Retinal pigment epithelial cell (primary cell): ENCODE measurements at regions not wholly inside any gene's neighbourhood (a gene's known extent, or its start where the extent isn't known, plus 50 kb on each side); places are given as distances from the start of the nearest gene placed in this dataset.

Source experiments
- DNase-seq: peaks from one replicate; pipeline ENCODE4 v3.0.0-alpha.2; 2010; ENCODE audit warnings: low read depth
- H3K4me3 ChIP-seq: 2 replicates; pipeline ENCODE4 v1.5.1; 2011; ENCODE audit warnings: mild to moderate bottlenecking, low read length, control low read depth, moderate library complexity
- CTCF ChIP-seq: conservative IDR thresholded peaks from 2 replicates; pipeline ENCODE4 v1.5.1; 2011; ENCODE audit warnings: low read depth, low read length, control low read depth, inconsistent platforms

GRCh38 chr16:8398548-8398947 lies 191.8 kb downstream of the TMEM114 start:
- no peak for DNase-seq
- no peak for TF ChIP-seq CTCF
- no peak overlapping the region for H3K4me3 ChIP-seq

- no peak for DNase-seq
- H3K4me3 ChIP-seq: no peak overlapping the region
- TF ChIP-seq CTCF: no peak
These were observed 193.1 kb downstream of the TMEM114 start for GRCh38 chr16:8397223-8397622.

GRCh38 chr16:8396463-8396862 lies 193.8 kb downstream of the TMEM114 start:
- DNase-seq: no peak
- H3K4me3 ChIP-seq: no peak overlapping the region
- no peak for TF ChIP-seq CTCF

GRCh38 chr16:8391257-8391656 lies 199.1 kb downstream of the TMEM114 start:
- no peak for TF ChIP-seq CTCF
- no peak overlapping the region for H3K4me3 ChIP-seq
- no peak for DNase-seq

DNA sequence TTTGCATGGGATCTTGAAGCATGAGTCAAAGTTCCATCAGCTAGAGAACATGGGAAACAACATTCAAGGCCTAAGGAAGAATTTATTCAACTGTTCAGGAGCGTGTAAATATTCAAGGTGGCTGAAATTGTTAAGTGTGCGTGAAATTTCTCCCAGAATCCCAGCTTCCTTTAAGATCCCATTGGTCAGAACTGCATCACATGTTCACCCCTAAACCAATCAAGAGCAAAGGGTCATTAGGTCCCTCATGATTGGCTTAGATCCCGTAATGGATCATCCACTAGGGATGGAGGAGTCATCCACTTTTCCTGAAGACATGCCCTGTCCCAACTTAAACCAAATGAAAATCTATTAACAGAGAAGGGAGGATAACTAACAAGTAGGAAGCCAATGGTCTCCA lies 201.6 kb downstream of the TMEM114 start:
- no peak for TF ChIP-seq CTCF
- DNase-seq: no peak
- no peak overlapping the region for H3K4me3 ChIP-seq

DNA sequence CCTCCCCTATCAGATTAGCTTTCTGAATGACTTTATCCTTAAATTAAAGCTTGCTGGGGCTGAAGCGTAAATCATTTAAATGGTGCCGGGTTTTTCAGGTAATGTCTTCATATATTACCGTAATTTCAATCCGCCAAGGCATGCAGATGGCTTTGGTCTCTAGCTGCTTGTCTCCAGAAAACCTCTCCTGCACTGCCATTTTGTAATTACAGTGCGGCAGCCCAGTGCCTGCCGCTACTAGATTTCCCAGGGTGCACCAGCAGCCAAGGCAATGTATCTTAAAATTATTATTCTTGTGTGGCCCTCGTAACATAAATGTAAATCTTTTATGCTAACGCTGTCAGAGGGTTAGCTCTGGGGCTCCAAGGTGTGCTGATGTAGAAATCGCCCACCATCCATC lies 208.5 kb downstream of the TMEM114 start:
- no peak overlapping the region for H3K4me3 ChIP-seq
- TF ChIP-seq CTCF: no peak
- no peak for DNase-seq

GRCh38 chr16:8380311-8380710 lies 210.0 kb downstream of the TMEM114 start:
- H3K4me3 ChIP-seq: no peak overlapping the region
- TF ChIP-seq CTCF: no peak
- no peak for DNase-seq
